Karpas-422 (cell line): ENCODE measurements at regions not wholly inside any gene's neighbourhood (a gene's known extent, or its start where the extent isn't known, plus 50 kb on each side); places are given as distances from the start of the nearest gene placed in this dataset.

ENCODE experiments used
- DNase-seq: peaks from one replicate; pipeline ENCODE4 v3.0.0-alpha.2; 2015
- H2AFZ ChIP-seq: fragments of 200-600 bp; sonication (generic); 2 replicates; pipeline ENCODE4 v1.6.1; 2014; ENCODE audit warnings: antibody characterized with exemption, low read length, mixed read lengths
- H3K27ac ChIP-seq: fragments of 200-600 bp; sonication (generic); 2 replicates; pipeline ENCODE4 v1.5.1; 2014; ENCODE audit warnings: mild to moderate bottlenecking, low read length, moderate library complexity
- H3K27me3 ChIP-seq: fragments of 200-600 bp; sonication (generic); 2 replicates; pipeline ENCODE4 v1.6.1; 2014; ENCODE audit warnings: low read length, mixed read lengths
- H3K36me3 ChIP-seq: fragments of 200-600 bp; sonication (generic); 2 replicates; pipeline ENCODE4 v1.6.1; 2014; ENCODE audit warnings: low read length, mixed read lengths; ENCODE audit not compliant: insufficient read depth
- H3K4me1 ChIP-seq: fragments of 200-600 bp; sonication (generic); 2 replicates; pipeline ENCODE4 v1.6.1; 2014; ENCODE audit warnings: mild to moderate bottlenecking, low read length, mixed read lengths
- H3K4me2 ChIP-seq: fragments of 200-600 bp; sonication (generic); 2 replicates; pipeline ENCODE4 v1.6.1; 2014; ENCODE audit warnings: low read length, low read depth, mild to moderate bottlenecking; ENCODE audit not compliant: poor library complexity, severe bottlenecking
- H3K4me3 ChIP-seq: fragments of 200-600 bp; sonication (generic); 2 replicates; pipeline ENCODE4 v1.5.1; 2014; ENCODE audit warnings: mild to moderate bottlenecking, antibody characterized with exemption, low read length, mixed read lengths
- H3K79me2 ChIP-seq: fragments of 200-600 bp; sonication (generic); 2 replicates; pipeline ENCODE4 v1.6.1; 2014; ENCODE audit warnings: mild to moderate bottlenecking, low read length, mixed read lengths
- H3K9ac ChIP-seq: fragments of 200-600 bp; sonication (generic); 2 replicates; pipeline ENCODE4 v1.6.0; 2014; ENCODE audit warnings: low read length
- H3K9me2 ChIP-seq: fragments of 200-600 bp; sonication (generic), shearing (Covaris generic); replicated peaks from 2 replicates; pipeline ENCODE4 v1.6.0; 2014; ENCODE audit warnings: mild to moderate bottlenecking, low read length, moderate library complexity; ENCODE audit not compliant: insufficient read depth
- H3K9me3 ChIP-seq: fragments of 300-700, 200-600 bp; sonication (generic); 2 replicates; pipeline ENCODE4 v1.6.1; 2014; ENCODE audit warnings: low read length, mixed read lengths
- H4K20me1 ChIP-seq: fragments of 200-600 bp; sonication (generic); 2 replicates; pipeline ENCODE4 v1.6.1; 2014; ENCODE audit warnings: mild to moderate bottlenecking, antibody characterized with exemption, low read length, low read depth; ENCODE audit not compliant: insufficient read depth

GRCh38 chr5:56468277-56468676, 235.1 kb upstream of the ANKRD55 start:
- H3K36me3 ChIP-seq = no peaks in the 10 kb centered on the region
- no peak for DNase-seq
- H3K79me2 ChIP-seq = no peaks in the 10 kb centered on the region
- H3K9ac ChIP-seq = no peak overlapping the region
- no peak overlapping the region for H3K4me2 ChIP-seq
- H3K27me3 ChIP-seq = no peaks in the 10 kb centered on the region
- H3K9me2 ChIP-seq = no peaks in the 10 kb centered on the region
- no peak overlapping the region for H2AFZ ChIP-seq
- H3K4me3 ChIP-seq = no peak overlapping the region
- H3K27ac ChIP-seq = no peak overlapping the region
- no peaks in the 10 kb centered on the region for H4K20me1 ChIP-seq
- no peaks in the 10 kb centered on the region for H3K9me3 ChIP-seq
- H3K4me1 ChIP-seq = peaks cover 7% of the 10 kb centered on the region

GRCh38 chr5:56467176-56467717, 234.1 kb upstream of the ANKRD55 start:
- H3K4me2 ChIP-seq = no peak overlapping the region
- no peaks in the 10 kb centered on the region for H3K79me2 ChIP-seq
- H4K20me1 ChIP-seq = no peaks in the 10 kb centered on the region
- no peak for DNase-seq
- H3K9me3 ChIP-seq = no peaks in the 10 kb centered on the region
- no peaks in the 10 kb centered on the region for H3K36me3 ChIP-seq
- H3K4me3 ChIP-seq = no peak overlapping the region
- no peak overlapping the region for H2AFZ ChIP-seq
- H3K27ac ChIP-seq = no peak overlapping the region
- no peaks in the 10 kb centered on the region for H3K9me2 ChIP-seq
- H3K9ac ChIP-seq = no peak overlapping the region
- H3K4me1 ChIP-seq = peaks cover 12% of the 10 kb centered on the region
- H3K27me3 ChIP-seq = no peaks in the 10 kb centered on the region

- Histone ChIP-seq H3K4me1 (peaks cover 12% of the 10 kb centered on the region), H4K20me1 (no peaks in the 10 kb centered on the region), H3K4me2 (no peak overlapping the region), H2AFZ (no peak overlapping the region), H3K9me2 (no peaks in the 10 kb centered on the region), H3K9me3 (no peaks in the 10 kb centered on the region), H3K27ac (no peak overlapping the region), H3K36me3 (no peaks in the 10 kb centered on the region), H3K27me3 (no peaks in the 10 kb centered on the region), H3K9ac (no peak overlapping the region), H3K79me2 (no peaks in the 10 kb centered on the region), H3K4me3 (no peak overlapping the region)
- no peak for DNase-seq
These were observed 233.1 kb upstream of the ANKRD55 start for GRCh38 chr5:56466136-56466816.

GRCh38 chr5:56465769-56466135, 232.6 kb upstream of the ANKRD55 start:
- Histone ChIP-seq H2AFZ (no peak overlapping the region), H3K4me2 (no peak overlapping the region)
- DNase-seq = no peak

GRCh38 chr5:56464935-56465768, 232.0 kb upstream of the ANKRD55 start:
- Histone ChIP-seq H3K4me3 (no peak overlapping the region), H3K9ac (no peak overlapping the region), H3K9me3 (no peaks in the 10 kb centered on the region), H3K27me3 (no peaks in the 10 kb centered on the region), H3K36me3 (no peaks in the 10 kb centered on the region), H3K79me2 (no peaks in the 10 kb centered on the region), H3K4me2 (no peak overlapping the region), H2AFZ (no peak overlapping the region), H3K27ac (no peak overlapping the region), H4K20me1 (no peaks in the 10 kb centered on the region), H3K4me1 (peaks cover 15% of the 10 kb centered on the region), H3K9me2 (no peaks in the 10 kb centered on the region)
- DNase-seq = no peak

More at GRCh38 chr5:56465769-56466135, 232.6 kb upstream of the ANKRD55 start:
- H3K36me3 ChIP-seq = no peaks in the 10 kb centered on the region
- H4K20me1 ChIP-seq = no peaks in the 10 kb centered on the region
- H3K27me3 ChIP-seq = no peaks in the 10 kb centered on the region
- H3K9ac ChIP-seq = no peak overlapping the region
- H3K9me2 ChIP-seq = no peaks in the 10 kb centered on the region
- H3K4me1 ChIP-seq = peaks cover 12% of the 10 kb centered on the region
- no peaks in the 10 kb centered on the region for H3K79me2 ChIP-seq
- no peaks in the 10 kb centered on the region for H3K9me3 ChIP-seq
- no peak overlapping the region for H3K4me3 ChIP-seq
- H3K27ac ChIP-seq = no peak overlapping the region

- H2AFZ ChIP-seq = no peak overlapping the region
- peaks cover 21% of the 10 kb centered on the region for H3K4me1 ChIP-seq
- no peaks in the 10 kb centered on the region for H3K9me3 ChIP-seq
- H3K27ac ChIP-seq = no peak overlapping the region
- no peak overlapping the region for H3K9ac ChIP-seq
- no peak for DNase-seq
- H3K79me2 ChIP-seq = no peaks in the 10 kb centered on the region
- H4K20me1 ChIP-seq = no peaks in the 10 kb centered on the region
- H3K9me2 ChIP-seq = no peaks in the 10 kb centered on the region
- no peaks in the 10 kb centered on the region for H3K36me3 ChIP-seq
- H3K4me2 ChIP-seq = no peak overlapping the region
- no peaks in the 10 kb centered on the region for H3K27me3 ChIP-seq
- H3K4me3 ChIP-seq = no peak overlapping the region
These were observed 230.9 kb upstream of the ANKRD55 start for GRCh38 chr5:56463944-56464571.

- Histone ChIP-seq H3K9me3 (no peaks in the 10 kb centered on the region), H3K4me2 (no peak overlapping the region), H4K20me1 (no peaks in the 10 kb centered on the region), H3K9ac (no peak overlapping the region), H3K79me2 (no peaks in the 10 kb centered on the region), H3K4me3 (no peak overlapping the region), H3K9me2 (no peaks in the 10 kb centered on the region), H3K27ac (no peak overlapping the region), H2AFZ (no peak overlapping the region), H3K4me1 (peaks cover 21% of the 10 kb centered on the region), H3K27me3 (no peaks in the 10 kb centered on the region), H3K36me3 (no peaks in the 10 kb centered on the region)
- DNase-seq = no peak
These were observed 228.5 kb upstream of the ANKRD55 start for GRCh38 chr5:56461584-56461983.

GRCh38 chr5:56460681-56461191, 227.6 kb upstream of the ANKRD55 start:
- H3K4me2 ChIP-seq = no peak overlapping the region

More at GRCh38 chr5:56460681-56461191, 227.6 kb upstream of the ANKRD55 start:
- DNase-seq = no peak
- H3K27ac ChIP-seq = no peak overlapping the region
- H3K9ac ChIP-seq = no peak overlapping the region
- no peaks in the 10 kb centered on the region for H4K20me1 ChIP-seq
- H3K36me3 ChIP-seq = no peaks in the 10 kb centered on the region
- peaks cover 18% of the 10 kb centered on the region for H3K4me1 ChIP-seq
- no peaks in the 10 kb centered on the region for H3K9me2 ChIP-seq
- peak overlapping the region; percentile 32; the same call in 1 of the 2 replicates for H2AFZ ChIP-seq
- no peaks in the 10 kb centered on the region for H3K9me3 ChIP-seq
- no peaks in the 10 kb centered on the region for H3K27me3 ChIP-seq
- no peak overlapping the region for H3K4me3 ChIP-seq
- H3K79me2 ChIP-seq = no peaks in the 10 kb centered on the region
